ENCODE measurements at regions not wholly inside any gene's neighbourhood (a gene's known extent, or its start where the extent isn't known, plus 50 kb on each side); places are given as distances from the start of the nearest gene placed in this dataset.

GRCh38 chr13:40087091-40088002, 431.9 kb downstream of the COG6 start:
- Histone ChIP-seq H3K36me3 (no peaks in the 10 kb centered on the region), H3K27ac (no peak overlapping the region), H3K27me3 (no peaks in the 10 kb centered on the region), H3K4me1 (peaks cover 0 to 10% (median 0%) of the 10 kb centered on the region in 4 donors), H3K9me3 (no peaks in the 10 kb centered on the region), H3K4me3 (no peak overlapping the region)
- TF ChIP-seq POLR2A (IDR thresholded peaks at IDR 0.05): no peak
- TF ChIP-seq CTCF (IDR thresholded peaks at IDR 0.05): no peak
- no peak for TF ChIP-seq POLR2AphosphoS5 (IDR thresholded peaks at IDR 0.05)
- TF ChIP-seq EP300 (IDR thresholded peaks at IDR 0.05): no peak
- WGBS, 5 donors: 57 to 67% (median 63%) methylated on average over 15 of the region's 15 CpGs
- intact Hi-C loops (cut with DNase I; ENCODE audit: low total_unique reads): no loop called here
- peak in 1 of 2 donors; percentile 71 for DNase-seq

DNA sequence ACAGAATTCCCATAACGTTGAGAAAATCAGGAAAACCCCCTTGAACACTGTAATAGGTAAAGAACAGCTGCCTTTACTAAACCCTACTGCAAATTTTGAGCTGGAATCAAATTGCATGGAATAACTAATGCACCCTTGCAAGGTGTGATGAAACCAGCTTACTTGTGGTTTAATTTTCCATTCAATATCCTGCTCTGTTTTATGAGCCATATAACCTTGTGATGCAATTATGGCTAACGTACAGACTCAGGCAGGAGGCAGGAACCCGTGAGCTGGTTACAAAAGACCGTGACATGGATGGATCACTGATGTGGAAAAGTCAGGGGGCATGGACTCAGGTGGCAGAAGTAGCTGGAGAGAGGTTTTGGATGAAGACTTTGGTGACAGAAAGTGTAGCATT, 438.6 kb downstream of the COG6 start:
- H3K4me1 ChIP-seq: no peaks in the 10 kb centered on the region
- H3K36me3 ChIP-seq: no peaks in the 10 kb centered on the region
- H3K27ac ChIP-seq: no peak overlapping the region
- no peaks in the 10 kb centered on the region for H3K27me3 ChIP-seq
- DNase-seq: no peak
- no peak overlapping the region for H3K4me3 ChIP-seq
- peaks cover 0 to 3% (median under 1%) of the 10 kb centered on the region in 4 donors for H3K9me3 ChIP-seq
- no peak for TF ChIP-seq POLR2AphosphoS5 (IDR thresholded peaks at IDR 0.05)
- TF ChIP-seq CTCF (IDR thresholded peaks at IDR 0.05): no peak
- WGBS, 5 donors: 72 to 85% (median 75%) methylated on average over 4 of the region's 4 CpGs
- intact Hi-C loops (cut with DNase I; ENCODE audit: low total_unique reads): no loop called here

- Histone ChIP-seq H3K36me3 (no peaks in the 10 kb centered on the region), H3K27me3 (no peaks in the 10 kb centered on the region), H3K27ac (no peak overlapping the region), H3K4me1 (no peaks in the 10 kb centered on the region), H3K4me3 (no peak overlapping the region), H3K9me3 (peaks cover 0 to 11% (median 4%) of the 10 kb centered on the region in 4 donors)
- intact Hi-C loops (cut with DNase I; ENCODE audit: low total_unique reads): no loop called here
- 82 to 93% (median 86%) methylated on average over 9 of the region's 9 CpGs for WGBS, 5 donors
- no peak for DNase-seq
- TF ChIP-seq POLR2AphosphoS5 (IDR thresholded peaks at IDR 0.05) (no peak), CTCF (IDR thresholded peaks at IDR 0.05) (no peak), EP300 (IDR thresholded peaks at IDR 0.05) (no peak), POLR2A (IDR thresholded peaks at IDR 0.05) (no peak)
These were observed 440.4 kb downstream of the COG6 start for GRCh38 chr13:40095695-40096356.

- WGBS, 5 donors: 61 to 93% (median 77%) methylated on average over 4 of the region's 4 CpGs
- H3K4me1 ChIP-seq: no peaks in the 10 kb centered on the region
- intact Hi-C loops (cut with DNase I; ENCODE audit: low total_unique reads): no loop called here
- DNase-seq: no peak
- TF ChIP-seq CTCF (IDR thresholded peaks at IDR 0.05): no peak
- TF ChIP-seq POLR2A (IDR thresholded peaks at IDR 0.05): no peak
- no peak for TF ChIP-seq EP300 (IDR thresholded peaks at IDR 0.05)
- no peak for TF ChIP-seq POLR2AphosphoS5 (IDR thresholded peaks at IDR 0.05)
- H3K36me3 ChIP-seq: no peaks in the 10 kb centered on the region
- H3K27me3 ChIP-seq: no peaks in the 10 kb centered on the region
- no peak overlapping the region for H3K27ac ChIP-seq
- peaks cover 0 to 11% (median 4%) of the 10 kb centered on the region in 4 donors for H3K9me3 ChIP-seq
- no peak overlapping the region for H3K4me3 ChIP-seq
These were observed 441.0 kb downstream of the COG6 start for GRCh38 chr13:40096357-40096901.
